ENCODE measurements at regions not wholly inside any gene's neighbourhood (a gene's known extent, or its start where the extent isn't known, plus 50 kb on each side); places are given as distances from the start of the nearest gene placed in this dataset.

DNA sequence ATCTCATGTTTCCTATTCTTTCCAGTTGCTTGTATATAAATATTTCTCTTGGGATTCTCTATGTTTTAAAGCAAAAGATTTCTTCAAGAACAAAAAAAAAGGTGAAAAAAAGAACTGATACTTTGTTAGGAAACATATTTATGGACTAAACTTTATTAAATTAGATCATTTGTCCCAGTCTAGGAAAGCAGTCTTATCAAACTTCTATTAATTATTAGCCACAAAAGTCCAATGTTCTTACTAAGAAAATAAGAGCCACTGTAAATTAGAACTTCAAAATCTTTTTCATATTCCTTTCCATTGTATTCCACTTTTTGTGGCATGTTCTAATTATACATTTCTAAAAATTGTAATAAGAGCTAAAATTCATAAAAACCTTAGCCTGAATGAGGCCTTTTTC, 175.2 kb downstream of the TYW3 start:
- H3K9me3 ChIP-seq (ENCODE audit: control insufficient read depth, low read depth, low read length), result no peaks in the 10 kb centered on the region
- no peak overlapping the region for H2BK20ac ChIP-seq (ENCODE audit: low read depth, low read length, poor library complexity, severe bottlenecking)
- Mint-ChIP-seq H3K4me1 (no peaks in the 10 kb centered on the region), H3K4me3 (no peak overlapping the region), H3K27me3 (ENCODE audit: low read depth) (no peaks in the 10 kb centered on the region), H3K9me3 (peaks cover 6 to 7% of the 10 kb centered on the region in 2 experiments), H3K27ac (no peak overlapping the region), H3K36me3 (ENCODE audit: insufficient read depth in 1 of 3, low read depth in 3 of 3) (peaks cover 0 to 6% (median 4%) of the 10 kb centered on the region in 3 experiments; a peak in 2 of 7 replicates)
- no peaks in the 10 kb centered on the region for H4K20me1 ChIP-seq (ENCODE audit: control insufficient read depth, insufficient read depth, insufficient read length)
- no peak overlapping the region for H2BK12ac ChIP-seq (ENCODE audit: insufficient read length, low read depth, low read length)
- no peak overlapping the region for H3K9ac ChIP-seq (ENCODE audit: extremely low read depth, insufficient read length, low read length)
- no peak overlapping the region for H3K4me2 ChIP-seq (ENCODE audit: insufficient read depth, insufficient read length, low read length)
- H3K27me3 ChIP-seq (ENCODE audit: insufficient read depth, low read length), result no peaks in the 10 kb centered on the region
- no peak overlapping the region for H4K5ac ChIP-seq (ENCODE audit: insufficient read length, low read depth, low read length)
- H2AFZ ChIP-seq (ENCODE audit: low read length), result no peak overlapping the region
- H3K27ac ChIP-seq (ENCODE audit: insufficient read length, low read depth, low read length), result no peak overlapping the region
- no peak overlapping the region for H2AK5ac ChIP-seq (ENCODE audit: insufficient read length, low read length)
- no peak overlapping the region for H2BK120ac ChIP-seq (ENCODE audit: low read depth, low read length, poor library complexity, severe bottlenecking)
- no peak overlapping the region for H3K56ac ChIP-seq (ENCODE audit: insufficient read length, low read depth, low read length)
- H3K79me1 ChIP-seq (ENCODE audit: insufficient read depth, low read depth, low read length, poor library complexity, severe bottlenecking), result no peaks in the 10 kb centered on the region
- H3K14ac ChIP-seq (ENCODE audit: insufficient read depth, low read length), result no peak overlapping the region
- no peaks in the 10 kb centered on the region for H3K4me1 ChIP-seq (ENCODE audit: insufficient read depth, low read length)
- TF ChIP-seq, protein P1, sequence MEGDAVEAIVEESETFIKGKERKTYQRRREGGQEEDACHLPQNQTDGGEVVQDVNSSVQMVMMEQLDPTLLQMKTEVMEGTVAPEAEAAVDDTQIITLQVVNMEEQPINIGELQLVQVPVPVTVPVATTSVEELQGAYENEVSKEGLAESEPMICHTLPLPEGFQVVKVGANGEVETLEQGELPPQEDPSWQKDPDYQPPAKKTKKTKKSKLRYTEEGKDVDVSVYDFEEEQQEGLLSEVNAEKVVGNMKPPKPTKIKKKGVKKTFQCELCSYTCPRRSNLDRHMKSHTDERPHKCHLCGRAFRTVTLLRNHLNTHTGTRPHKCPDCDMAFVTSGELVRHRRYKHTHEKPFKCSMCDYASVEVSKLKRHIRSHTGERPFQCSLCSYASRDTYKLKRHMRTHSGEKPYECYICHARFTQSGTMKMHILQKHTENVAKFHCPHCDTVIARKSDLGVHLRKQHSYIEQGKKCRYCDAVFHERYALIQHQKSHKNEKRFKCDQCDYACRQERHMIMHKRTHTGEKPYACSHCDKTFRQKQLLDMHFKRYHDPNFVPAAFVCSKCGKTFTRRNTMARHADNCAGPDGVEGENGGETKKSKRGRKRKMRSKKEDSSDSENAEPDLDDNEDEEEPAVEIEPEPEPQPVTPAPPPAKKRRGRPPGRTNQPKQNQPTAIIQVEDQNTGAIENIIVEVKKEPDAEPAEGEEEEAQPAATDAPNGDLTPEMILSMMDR (conservative IDR thresholded peaks at IDR 0.05), result no peak
- no peaks in the 10 kb centered on the region for H3K79me2 ChIP-seq (ENCODE audit: insufficient read depth, low read length)
- no peak overlapping the region for H3K18ac ChIP-seq (ENCODE audit: insufficient read length, low read depth, low read length)
- H2BK15ac ChIP-seq (ENCODE audit: low read depth, low read length), result no peak overlapping the region
- no peak overlapping the region for H2BK5ac ChIP-seq (ENCODE audit: insufficient read length, low read length)
- no peak overlapping the region for H3K23ac ChIP-seq (ENCODE audit: insufficient read length, low read depth, low read length)
- no peak overlapping the region for H4K8ac ChIP-seq (replicated peaks; ENCODE audit: insufficient read length, low read depth, low read length)
- DNase-seq, result no peak
- H4K91ac ChIP-seq (ENCODE audit: insufficient read length, low read depth, low read length), result no peak overlapping the region
- H3T11ph ChIP-seq (ENCODE audit: low read length), result no peak overlapping the region
- H3K23me2 ChIP-seq (ENCODE audit: insufficient read length, low read depth, low read length, poor library complexity, severe bottlenecking), result no peaks in the 10 kb centered on the region
- no peak overlapping the region for H3K4ac ChIP-seq (ENCODE audit: low read depth, low read length)

Data from H9 (cell line).